Tongue (tissue), 1 donor: ENCODE measurements at regions not wholly inside any gene's neighbourhood (a gene's known extent, or its start where the extent isn't known, plus 50 kb on each side); places are given as distances from the start of the nearest gene placed in this dataset.

Source experiments
- DNase-seq: peaks from one replicate; pipeline ENCODE4 v3.0.0-alpha.2; 2015

DNA sequence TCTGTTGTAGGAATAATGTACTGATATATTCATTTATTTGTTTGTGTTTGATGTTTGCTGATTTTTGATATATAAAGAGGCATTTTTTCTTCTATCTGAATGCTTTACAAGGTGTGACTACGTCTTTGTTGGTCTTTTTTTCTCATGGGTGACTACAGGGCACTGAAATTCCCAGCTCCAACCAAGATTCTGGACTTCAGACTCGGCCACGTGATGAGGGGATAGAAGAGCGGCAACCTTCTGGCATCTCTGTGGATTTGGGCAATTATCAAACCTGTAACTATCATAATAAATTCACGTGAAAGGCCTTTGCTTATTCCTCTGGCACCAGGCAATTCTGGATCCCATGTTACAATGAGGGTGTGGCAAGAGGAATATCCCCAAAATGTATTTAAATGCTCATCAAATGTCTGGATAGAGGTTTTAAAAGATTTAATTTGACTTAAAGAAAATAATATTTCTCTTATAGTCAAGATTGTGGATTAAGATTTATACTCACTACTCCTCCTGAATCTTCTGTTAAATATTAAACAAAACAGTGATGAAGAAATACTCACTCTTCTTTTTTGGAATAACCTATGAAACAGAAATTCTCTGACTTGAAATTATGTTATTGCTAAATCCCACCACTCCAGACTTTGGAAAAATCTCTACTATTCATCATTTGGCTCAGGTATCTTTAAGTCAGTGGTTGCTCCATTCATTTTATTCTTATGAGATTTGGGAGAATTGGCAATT is 276.3 kb downstream of the GPR37 start:
- DNase-seq: no peak

DNA sequence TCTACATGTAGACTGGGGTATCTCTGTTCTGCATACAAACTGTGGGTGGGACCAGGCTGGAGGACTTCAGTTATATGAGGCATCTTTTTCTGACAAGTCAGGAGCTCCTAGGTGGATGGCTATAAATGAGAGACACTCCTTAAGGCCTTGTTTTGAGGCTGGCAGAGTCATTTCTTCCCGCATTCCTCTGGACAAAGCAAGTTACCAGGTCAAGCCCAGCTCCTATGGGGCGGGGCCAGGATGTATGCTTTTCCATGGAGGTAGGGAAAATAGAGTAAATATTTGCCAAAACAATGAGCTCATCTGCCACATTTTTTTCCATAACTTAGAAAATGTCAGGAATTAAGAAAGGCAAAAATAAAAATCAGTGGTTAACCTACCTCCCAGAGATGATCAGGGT is 283.4 kb downstream of the GPR37 start:
- no peak for DNase-seq

DNA sequence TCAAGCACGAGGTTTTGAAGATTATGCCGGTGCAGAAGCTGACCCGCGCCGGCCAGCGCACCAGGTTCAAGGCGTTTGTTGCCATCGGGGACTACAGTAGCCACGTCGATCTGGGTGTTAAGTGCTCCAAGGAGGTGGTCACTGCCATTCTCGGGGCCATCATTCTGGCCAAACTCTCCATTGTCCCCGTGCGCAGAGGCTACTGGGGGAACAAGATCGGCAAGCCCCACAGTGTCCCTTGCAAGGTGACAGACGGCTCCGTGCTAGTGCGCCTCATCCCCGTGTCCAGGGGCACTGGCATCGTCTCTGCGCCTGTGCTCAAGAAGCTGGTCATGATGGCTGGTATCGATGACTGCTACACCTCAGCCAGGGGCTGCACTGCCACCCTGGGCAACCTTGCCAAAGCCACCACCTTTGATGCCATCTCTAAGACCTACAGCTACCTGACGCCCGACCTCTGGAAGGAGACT is 284.7 kb downstream of the GPR37 start:
- DNase-seq: no peak

- no peak for DNase-seq
These were observed 285.4 kb downstream of the GPR37 start for GRCh38 chr7:124480036-124480820.

- no peak for DNase-seq
These were observed 303.3 kb downstream of the GPR37 start for GRCh38 chr7:124462249-124462648.

DNA sequence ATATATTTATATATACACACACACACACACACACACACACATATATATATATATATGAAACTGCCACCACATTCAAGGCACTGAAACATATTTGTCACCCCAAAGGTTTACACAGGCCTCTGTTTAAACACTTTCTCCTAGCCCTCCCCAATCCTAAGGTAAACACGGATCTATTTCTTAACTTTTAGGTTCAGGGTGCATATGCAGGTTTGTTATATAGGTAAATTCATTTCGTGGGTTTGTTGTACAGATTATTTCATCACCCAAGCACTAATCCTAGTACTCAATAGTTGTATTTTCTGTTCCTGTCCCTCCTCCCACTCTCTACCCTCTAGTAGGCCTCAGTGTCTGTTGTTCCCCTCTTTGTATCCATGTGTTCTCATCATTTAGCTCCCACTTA is 305.0 kb downstream of the GPR37 start:
- no peak for DNase-seq

GRCh38 chr7:124460056-124460450 is 305.5 kb downstream of the GPR37 start:
- DNase-seq: no peak

DNA sequence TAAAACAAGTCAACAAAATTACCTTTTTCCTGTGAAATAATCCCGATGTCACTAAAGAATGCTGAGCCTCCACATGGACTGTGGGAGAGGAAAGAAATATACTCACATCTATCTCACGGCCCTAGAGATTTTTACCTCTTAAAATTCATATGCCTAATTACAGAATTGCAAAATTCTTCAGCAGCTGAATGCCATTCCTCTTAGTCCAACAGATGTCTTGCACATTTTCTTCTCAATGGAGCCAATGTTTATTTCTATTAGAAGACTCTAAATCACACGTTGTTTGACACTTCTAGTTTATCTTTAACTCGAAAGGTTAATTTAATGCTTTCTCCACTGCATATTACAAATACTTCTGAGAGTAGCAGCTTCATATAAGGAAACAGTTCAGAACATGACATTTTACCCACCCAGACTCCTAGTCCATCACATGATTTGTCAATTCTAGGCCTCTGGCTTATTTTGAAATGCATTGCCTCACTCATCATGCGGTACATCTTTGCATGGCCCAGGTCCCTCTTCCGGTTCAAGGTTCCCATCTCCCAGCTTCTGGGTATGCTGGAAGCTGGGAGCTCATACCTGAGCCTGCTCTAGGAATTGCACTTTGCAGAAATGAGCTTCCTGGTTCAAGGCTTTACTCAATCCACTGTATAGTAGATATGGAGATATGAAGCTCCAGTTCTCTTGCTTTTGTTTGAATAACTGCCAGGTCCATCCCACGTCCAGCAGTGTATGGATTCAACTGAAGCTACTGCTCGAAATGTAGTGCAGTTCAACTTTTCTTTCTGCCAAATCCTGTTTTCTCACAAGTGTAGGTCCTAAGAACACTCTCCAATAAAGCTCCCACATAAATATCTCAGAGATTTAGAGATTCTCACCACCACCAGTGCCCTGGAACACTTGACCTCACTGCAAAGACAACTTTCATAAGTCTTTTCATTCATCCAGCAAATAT is 306.2 kb downstream of the GPR37 start:
- no peak for DNase-seq

DNA sequence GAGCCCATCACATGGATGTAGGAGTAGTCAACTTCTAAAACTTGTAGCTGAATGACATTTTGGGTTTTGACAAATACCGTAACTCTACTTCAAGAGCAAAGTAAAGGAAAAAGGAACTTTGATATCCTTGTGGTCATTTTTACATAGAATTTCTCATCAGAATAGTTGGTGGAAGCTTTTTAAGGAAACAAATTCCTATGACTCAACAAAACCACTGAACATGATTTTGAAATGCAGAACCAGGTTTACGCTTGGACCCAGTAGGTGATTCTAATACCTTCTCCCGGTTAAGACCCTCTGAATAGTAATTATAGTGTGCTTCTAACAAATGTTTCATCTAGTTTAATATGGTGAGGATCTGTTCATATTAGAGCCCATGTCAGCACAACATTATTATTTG is 307.8 kb downstream of the GPR37 start:
- no peak for DNase-seq

DNA sequence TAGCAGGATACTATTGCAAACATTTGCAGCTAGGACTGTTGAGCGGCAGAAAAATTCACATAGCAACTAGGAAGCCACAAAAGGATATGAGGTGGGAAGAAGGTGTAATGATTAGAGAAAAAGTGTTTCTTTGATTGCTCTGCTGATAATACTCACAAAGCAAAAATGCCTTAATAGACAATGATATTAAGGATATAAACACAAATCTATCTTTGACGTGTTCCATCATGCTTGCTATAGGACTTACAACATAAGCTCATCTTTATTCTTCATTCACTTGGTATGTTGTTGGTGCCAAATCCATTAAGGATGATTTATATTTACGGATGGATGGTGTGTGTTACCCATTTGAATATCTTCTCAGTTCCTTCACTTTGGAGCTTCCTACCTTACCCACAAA is 309.3 kb downstream of the GPR37 start:
- DNase-seq: no peak

- DNase-seq: no peak
These were observed 313.4 kb downstream of the GPR37 start for GRCh38 chr7:124452186-124452585.

DNA sequence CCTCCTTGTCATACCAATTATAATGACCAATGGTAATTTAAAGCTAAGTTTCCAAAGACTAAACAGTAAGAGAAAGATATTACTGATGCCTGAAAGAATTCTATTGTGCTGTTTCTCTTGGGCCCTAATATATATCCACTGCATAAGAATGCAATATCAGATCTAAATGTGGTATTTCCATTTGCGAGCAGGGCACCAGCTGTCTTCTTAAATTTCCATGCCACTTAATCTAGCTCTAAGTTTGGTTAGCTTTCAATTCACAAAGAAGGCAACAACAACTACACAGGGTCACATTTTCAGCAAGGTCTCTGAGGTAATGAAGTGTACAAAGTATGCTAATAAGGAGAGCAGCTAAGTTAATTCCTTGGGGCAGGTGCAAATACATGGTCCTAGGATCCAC is 315.7 kb downstream of the GPR37 start:
- peak; percentile 55 for DNase-seq

- DNase-seq: no peak
These were observed 320.7 kb downstream of the GPR37 start for GRCh38 chr7:124444696-124445480.

- DNase-seq: no peak
These were observed 321.8 kb downstream of the GPR37 start for GRCh38 chr7:124443762-124444161.

GRCh38 chr7:124440081-124440480 is 325.5 kb downstream of the GPR37 start:
- no peak for DNase-seq

GRCh38 chr7:124432009-124432578 is 333.5 kb downstream of the GPR37 start:
- no peak for DNase-seq

DNA sequence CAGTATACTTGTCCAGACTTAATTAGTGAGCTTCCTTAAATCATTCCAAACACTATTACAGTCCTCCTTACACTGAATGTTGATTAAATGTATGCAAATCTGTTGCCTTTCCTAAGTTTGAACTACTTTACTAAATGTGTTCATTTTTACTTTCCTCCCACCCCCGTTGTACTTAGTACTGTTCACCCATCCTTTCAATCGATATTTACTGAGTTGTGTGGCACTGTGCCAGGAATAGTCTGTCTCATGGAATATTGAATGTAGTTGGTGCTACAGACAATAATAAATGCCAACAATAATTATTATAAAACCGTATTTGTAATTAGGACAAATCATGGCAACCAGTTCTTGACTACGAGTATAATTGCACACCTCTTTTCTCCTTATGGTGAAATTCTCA is 335.7 kb downstream of the GPR37 start:
- no peak for DNase-seq

- no peak for DNase-seq
These were observed 336.8 kb downstream of the GPR37 start for GRCh38 chr7:124428781-124429180.

DNA sequence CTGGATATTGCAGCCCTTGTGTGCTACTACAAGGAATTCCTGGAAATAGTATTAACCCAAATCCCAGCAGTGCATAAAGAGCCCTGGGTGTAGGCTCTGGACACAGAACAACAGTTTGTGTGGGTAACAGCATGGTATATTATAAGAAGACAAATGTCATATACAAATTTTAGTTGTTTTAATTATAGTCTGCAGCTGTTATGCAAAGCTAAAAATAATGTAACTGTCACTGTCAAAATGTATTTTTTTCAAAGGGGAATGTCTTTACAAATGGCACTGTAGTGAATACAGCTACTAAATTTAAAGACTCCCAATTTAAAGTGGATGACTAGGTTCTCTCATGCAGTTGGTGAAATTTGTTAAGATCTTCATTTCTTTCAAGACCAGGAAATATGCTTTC is 339.0 kb downstream of the GPR37 start:
- peak; percentile 43 for DNase-seq

DNA sequence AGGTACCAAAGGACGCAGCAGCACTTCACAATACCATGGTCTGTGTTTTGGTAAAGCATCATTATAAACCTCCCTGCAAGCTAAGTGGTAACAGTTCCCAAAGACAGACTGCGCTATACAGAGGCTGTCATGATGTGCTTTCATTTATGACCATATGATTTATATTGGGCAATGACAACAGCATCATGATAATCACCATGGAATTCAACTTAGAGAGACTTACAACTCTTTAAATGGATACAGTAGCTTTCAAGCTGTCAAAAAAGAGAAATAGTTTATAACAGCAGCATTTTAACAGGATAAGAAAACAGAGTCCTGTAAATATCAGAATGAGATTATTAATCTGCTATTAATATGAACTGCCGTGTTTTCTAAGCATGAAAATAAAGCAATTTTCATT is 341.7 kb downstream of the GPR37 start:
- DNase-seq: no peak

- DNase-seq: no peak
These were observed 343.5 kb downstream of the GPR37 start for GRCh38 chr7:124422081-124422480.
